NCI-H510A treated with DMSO at 0.1 percent for 48 hours (cell line): ENCODE measurements at regions not wholly inside any gene's neighbourhood (a gene's known extent, or its start where the extent isn't known, plus 50 kb on each side); places are given as distances from the start of the nearest gene placed in this dataset.
"Not testable (repeated sequence)": the region's sequence is repeated elsewhere in the genome, so short reads cannot be mapped to it uniquely, and the experiment has no call there.

Experiments used
- DNase-seq: peaks from one replicate; lab custom pipeline; 2025; lab: John Stamatoyannopoulos, UW

DNA sequence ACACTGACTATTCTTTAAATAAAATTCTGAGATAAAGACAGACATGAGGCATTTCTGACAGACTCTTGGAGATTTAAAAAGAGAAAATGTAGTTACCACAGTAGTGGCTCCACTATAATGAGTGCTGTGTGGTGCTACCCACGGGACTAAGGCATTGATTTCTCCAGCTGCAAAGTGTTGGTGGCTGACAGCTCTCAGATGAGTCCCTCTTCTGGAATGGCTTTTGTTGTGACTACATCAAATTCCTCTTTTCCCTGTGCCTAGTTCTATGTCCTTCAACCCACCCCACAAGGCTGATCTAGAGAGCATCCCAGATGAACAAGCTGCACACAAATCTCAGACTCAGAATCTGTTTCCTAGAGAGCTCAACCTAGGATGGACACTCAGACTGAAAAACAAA is 884.8 kb upstream of the ZEB2 start:
- no peak for DNase-seq

DNA sequence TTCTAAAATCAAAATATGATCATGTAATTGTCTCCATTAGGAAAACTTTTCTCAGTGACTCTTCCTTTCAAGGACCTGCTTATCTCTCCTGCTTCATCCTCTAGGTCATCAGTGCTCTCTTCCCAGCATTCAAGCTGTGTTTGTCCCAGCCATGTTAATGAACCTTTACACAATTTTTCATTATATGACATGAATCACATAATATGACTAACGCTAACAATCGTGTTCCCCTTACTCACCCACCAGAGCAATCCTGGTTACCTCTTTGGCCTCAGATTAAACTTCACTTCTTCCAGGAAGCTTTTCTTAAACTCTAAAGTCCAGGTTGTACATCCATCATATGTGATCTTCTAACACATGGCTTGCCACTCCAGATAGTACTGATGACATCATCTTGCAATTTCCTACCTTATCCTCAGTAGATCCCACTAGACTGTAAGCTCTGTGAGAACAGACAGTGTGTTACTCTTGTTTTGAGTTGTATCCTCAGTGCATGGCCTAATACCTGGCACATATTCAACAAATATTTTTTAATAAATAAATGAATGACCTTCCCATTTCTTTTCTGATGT is 882.9 kb upstream of the ZEB2 start:
- no peak for DNase-seq

DNA sequence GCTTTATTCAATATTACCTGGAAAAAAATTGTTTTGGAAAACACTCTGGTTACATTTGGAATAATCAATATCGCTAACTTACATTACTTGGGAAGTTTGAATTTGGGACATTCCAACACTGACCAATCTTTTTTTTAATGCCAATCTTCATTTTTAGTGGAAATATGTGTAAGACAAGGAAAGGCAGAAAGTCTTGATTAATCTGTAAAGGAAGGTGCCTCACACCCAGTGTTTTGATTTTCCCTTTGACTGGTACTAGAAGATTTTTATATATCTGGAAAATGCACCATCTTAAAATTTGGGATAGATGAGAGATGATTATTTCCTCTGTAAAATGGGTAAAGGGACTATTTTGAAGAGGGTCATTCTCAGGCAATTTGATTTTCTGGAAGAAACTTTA is 879.2 kb upstream of the ZEB2 start:
- DNase-seq, result no peak

DNA sequence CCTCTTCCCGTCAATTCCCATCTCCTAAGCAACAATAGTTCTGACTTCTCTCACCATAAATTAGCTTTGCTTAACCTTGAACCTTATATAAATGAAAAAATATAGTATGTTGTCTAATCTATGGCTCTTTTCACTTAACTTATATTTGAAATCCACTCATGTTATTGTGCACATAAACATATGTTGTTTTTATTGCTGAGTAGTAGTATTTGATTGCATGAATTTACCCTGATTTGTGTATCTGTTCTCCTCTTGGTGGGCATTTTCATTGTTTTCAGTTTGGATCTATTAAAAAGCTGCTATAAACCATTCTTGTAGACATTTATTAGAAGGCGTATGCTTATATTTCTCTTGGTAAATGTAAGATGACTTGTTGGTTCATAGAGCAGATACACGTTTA is 874.3 kb upstream of the ZEB2 start:
- DNase-seq, result no peak

DNA sequence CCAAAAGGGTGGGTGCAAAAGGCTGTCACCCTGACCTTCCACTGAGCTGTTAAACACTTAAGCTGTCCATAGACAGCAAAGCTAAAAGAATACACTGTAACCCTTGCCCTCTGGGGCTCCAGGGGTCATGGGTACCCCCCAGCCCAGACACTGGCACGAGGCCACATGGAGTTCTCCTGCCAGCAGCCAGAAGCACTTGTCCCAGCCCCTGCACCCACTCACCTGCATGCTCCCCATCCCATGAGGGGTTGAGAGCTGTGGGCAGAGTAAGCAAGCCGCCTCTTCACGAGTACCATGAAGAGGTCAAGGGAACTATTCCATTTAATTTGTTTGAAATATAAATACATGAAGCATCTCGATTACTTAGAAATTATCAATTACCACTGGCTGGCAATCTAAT is 867.1 kb upstream of the ZEB2 start:
- no peak for DNase-seq

DNA sequence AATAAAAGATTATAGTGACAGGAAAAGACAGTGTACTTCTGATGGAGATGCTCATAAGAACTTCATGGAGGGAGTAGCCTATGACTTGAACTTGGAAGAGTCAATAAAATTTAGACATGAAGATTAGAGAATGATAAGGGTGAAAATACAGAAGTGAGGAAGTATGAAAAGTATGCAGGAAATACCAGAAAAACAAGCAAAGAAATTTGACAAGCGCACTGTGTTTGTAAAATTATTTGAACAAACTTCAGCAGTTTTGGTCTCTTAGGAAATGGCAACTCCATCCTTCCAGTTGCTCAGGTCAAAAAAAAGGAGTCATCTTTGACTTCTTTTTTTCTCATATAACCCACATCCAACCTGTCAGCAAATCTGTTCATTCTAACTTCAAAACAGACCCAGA is 864.0 kb upstream of the ZEB2 start:
- no peak for DNase-seq

DNA sequence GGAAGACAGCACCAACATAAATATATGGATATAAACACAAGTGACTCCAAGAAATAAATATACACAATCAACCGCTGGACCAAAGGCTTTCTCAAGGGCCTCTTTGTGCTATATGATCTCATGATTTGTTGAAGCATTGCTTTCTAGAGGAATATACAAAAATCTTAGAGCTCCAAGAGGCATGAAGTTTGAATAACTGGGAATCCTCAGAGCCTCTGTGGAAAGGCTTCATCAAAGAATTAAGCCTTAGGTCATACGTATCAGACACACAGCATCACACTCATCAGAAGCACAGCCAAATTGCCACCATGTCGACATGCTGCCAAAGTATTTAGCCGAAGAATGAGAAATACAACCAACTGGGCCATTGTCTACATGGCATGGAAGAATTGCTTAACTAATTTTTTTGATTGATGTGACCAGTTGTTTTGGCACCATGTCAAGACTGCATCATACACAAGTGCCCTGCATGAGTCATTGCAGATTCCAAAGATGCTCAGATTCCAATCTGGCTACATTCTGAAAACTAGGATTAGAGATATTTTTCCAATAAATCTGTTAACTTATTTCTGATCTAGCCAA is 860.6 kb upstream of the ZEB2 start:
- no peak for DNase-seq

DNA sequence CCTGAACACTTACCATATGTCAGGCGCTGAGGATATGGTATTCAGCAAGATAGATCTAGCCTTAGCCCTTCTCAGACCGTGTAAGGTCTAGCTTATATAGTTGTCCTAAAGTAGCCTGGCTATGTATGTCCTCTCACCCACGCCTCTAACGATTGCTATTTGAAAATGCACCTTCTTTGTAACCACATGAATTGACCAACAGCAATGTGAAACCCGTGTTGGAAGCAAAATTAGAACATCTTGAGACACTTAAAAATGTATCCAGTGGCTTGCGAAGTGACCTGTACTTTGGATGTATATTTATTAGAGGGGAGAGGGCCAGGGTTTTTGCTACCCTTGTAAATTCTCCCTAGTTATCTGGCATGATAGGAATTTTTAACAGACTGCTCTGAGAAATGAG is 860.0 kb upstream of the ZEB2 start:
- no peak for DNase-seq

DNA sequence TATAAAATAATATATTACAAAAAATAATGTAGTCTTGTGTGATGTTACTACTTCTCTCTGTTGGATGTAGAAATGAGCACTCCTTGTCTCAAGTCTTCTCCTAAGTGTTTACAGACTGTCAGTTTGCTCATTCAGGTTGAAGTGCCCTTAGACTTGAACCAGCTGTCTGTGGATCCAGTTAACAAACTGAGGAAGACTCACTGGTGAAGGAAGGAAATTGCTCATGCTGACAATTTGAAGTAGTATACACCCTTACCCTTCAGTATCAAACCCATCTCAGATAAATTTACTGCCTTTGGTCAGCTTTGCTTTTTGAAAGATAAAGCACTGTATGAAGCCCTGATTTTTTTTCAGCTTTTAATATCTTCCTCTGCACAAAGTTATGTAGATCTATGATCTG is 854.2 kb upstream of the ZEB2 start:
- DNase-seq, result peak; percentile 21

DNA sequence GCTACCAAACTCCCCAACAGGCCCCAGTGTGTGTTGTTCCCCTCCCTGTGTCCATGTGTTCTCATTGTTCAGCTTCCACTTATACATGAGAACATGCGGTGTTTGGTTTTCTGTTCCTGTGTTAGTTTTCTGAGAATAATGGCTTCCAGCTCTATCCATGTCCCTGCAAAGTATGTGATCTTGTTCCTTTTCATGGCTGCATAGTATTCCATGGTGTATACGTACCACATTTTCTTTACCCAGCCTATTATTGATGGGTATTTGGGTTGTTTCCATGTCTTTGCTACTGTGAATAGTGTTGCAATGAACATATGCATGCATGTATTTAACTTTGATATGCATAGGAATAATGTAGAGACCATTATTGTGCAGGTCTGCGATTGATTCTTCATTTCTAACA is 847.4 kb upstream of the ZEB2 start:
- not testable (repeated sequence) for DNase-seq

DNA sequence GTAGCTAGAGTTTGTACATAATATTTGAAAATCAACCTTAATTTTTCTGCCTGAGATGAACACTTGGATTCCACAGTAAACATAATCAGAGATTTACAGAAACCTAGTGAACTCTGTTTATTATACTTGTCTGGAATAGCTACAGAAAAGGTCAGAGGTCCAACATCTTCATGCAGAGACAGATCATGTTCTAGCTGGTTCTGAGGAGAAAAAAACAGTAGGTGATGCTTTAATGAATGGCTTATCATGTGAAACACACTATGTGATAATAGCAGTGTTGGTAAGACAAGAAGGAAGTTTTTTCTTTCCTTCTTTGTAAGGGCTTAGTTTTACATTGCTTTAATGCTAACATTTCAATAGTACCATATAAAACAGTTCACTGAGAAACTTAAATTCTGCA is 846.4 kb upstream of the ZEB2 start:
- no peak for DNase-seq

DNA sequence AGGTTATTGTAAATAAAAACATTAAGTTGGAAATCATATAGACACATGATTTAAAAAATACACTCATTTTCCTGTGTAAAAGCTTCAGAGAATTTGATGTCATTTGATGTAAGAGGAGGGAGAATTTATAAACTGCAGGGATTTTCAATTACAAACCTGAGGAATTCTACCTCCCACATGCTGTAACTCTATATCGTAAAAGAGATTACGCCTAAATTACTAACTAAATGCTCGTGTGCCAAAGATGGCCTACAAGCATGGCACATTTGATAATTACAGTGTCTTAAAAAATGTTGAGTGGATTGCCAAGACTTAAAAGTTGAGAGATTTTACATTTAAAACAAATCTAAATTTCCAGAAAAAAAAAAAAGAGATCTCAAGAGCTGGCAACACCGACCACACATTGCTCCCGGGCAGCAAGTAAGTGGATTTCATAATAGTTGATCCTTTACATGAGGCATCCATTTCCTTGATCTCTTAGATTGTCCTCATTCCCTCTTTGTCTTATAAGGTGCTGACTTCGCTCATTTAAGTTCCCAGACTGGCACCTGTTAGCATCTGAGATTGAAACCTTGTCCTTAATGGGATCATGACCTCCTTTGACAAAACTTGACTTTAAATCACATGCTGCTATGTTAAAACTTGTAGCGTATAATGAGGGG is 840.3 kb upstream of the ZEB2 start:
- no peak for DNase-seq

DNA sequence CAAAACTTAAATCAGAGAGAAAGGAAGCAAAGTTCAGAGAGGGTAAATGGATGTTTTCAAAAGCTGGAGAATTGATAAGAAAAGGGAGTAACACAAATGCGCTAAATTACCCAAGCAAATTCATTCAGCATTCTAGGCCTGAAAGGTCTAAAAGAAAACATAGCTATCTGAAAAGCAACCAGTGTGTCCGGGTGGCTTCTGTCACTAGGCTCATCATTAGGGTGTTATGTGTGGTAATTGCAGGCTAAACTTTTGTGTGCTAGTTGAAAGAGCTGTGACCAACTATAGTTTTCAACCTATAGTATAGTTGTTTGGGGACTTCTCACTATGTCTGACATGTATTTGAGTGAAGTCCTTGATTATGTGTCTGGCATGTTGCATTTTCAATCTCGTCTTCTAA is 839.6 kb upstream of the ZEB2 start:
- DNase-seq, result no peak

DNA sequence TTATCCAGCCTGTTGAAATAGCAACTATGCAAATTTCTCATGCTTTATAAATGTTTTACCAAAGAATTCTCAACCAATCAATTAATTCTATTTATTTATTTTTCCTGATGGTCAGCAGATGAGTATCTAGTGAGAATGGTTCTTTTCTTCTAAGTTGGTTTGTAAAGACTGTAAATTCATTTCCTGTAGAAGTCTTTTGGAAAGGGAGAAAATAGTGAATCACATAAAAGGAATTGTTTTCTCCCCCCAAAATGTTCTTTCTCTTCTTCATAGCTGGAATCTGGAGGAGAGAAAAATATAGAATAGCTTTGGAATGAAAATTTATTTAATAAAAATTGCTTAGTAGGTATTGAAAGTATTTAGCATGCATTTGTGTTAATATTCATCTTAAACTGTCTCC is 836.1 kb upstream of the ZEB2 start:
- DNase-seq, result no peak

DNA sequence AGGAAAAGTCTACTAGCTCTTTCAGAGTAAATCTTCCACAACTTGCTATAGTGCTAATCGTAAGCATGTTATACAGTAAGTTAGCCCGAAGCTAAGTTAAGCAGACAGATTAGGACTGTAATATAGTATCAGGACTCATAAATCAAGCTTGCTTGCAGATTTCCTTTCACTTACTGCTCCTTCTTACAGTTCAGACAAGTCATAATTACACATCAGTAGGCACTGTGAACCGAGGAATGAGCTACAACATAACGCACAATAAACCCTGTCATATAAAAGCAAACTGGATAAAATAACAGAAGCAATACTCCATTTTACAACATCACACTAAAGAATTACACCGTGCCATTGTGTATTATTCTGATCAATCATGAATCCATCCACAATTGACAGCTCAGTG is 832.6 kb upstream of the ZEB2 start:
- no peak for DNase-seq

DNA sequence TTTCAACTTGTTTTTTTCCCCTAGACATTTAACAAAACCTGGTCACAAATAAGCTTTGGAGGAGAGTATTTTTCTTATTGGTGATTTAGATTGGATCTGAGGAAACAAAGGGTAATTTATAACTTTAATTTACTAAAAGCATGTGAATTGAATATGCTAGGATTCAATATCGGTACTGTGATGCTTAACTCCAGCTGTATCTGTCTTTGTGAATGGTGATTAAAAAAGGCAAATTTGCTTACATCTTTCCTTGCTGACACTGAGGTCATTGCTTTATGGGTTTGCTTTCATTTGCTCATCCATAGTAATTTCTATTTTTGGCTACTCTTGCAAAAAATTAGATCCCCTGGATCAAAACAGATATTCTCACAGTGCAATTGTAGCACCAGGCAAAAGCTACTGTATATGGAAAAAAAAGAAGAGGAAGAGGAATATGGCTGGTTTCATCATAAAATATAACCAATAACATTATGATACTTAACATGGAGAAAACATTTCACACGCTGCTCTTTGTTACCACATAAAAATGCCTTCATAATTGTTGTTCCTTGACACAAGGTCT is 832.0 kb upstream of the ZEB2 start:
- no peak for DNase-seq

DNA sequence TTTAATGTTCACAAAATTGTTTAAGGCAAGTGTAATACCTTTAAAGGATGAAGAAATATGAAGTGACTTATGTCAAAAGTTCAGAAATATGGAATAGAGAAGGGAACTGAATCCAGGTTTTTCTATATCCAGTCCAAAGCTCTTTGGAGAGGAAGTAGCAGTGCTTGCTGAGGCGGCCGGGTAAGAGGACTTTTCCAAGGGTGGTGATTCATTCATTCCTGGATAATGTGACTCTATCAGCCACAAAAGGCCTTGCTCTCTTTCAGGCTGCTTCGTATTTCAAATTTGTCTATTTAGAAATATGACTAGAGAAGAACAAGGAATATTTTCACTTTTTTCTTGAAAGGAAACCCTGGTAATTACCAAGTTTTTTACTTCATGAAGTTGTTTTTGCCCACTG is 830.1 kb upstream of the ZEB2 start:
- no peak for DNase-seq

DNA sequence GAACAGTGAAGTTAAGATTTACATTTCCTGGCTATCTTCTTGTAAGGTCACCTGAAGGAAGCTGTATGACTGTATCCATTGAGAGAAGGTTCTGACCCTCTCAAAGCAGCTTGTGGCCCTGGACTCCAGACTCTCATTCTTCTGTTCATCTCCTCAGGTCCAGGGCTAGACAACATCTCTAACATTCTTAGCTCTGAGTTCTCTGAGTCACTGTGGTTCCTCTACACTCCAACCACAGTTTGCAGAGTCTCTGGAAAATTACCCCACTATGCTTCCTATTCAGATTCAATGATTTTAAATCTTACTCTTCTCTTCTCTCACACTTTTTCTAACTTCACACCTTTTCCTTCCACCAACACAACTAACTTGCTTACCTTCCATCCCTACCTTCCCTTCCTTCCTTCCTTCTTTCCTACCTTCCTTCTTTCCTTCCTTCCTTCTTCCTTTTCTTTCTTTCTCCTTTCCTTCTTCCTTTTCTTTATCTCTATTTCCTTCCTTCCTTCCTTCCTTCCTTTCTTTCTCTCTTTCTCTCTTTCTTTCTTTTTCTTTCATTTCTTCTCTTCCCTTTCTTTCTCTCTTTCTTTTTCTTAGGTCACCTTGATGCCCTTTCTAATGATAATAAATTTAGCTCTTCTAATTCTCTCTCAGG is 824.3 kb upstream of the ZEB2 start:
- no peak for DNase-seq

DNA sequence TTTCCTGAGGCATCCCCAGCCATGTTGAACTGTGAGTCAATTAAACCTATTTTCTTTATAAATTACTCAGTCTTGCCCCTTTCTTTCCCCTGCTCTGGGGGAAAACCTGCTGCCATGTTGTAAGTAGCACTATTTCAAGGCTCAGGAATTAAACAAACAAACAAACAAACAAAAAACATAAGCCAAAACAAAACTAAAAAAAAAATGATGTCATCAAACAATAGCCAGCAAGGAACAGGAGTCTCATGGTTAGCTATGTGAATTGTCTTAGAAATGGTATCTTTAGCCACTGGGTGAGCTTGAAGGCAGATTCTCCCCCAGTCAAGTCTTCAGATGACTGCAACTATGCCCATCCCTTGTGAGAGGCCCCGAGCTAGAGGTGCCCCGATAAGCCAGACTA is 823.4 kb upstream of the ZEB2 start:
- no peak for DNase-seq

DNA sequence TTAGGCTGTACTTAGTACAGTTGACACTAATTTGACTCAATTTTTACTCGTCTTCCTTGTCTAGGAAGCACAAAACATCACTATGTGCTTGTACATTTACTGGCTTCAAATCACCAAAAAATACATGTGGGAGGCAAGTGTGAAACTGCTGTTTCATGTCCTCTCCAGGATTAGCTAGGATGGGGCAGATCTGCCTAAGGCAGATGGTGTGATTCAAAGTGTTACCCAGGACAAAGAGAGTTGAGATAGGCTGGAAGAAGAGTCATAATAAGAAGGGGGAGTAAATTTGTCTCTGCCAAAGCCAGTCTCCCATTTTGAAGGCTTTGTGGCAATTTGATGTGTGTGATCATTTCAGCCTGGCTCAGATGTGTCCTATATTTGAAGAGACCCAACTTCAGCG is 821.6 kb upstream of the ZEB2 start:
- no peak for DNase-seq

DNA sequence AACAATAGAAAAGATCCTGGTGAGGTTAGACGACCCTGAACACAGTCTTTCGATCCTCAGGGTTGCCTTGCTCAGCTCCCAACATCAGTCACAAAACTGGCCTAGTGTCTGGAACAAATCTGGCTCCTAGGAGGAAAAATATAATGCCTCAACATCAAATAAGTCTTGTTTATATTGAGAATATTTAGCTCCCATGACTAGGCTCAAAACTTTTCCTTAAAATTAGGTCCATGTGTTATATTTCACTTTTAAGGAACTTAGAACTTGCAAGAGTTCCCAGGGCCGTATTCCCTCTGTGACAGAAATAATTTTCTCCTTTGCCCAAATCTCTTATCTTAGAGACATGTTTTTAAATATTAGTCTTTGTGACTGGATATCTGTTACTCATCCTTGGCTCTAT is 819.7 kb upstream of the ZEB2 start:
- no peak for DNase-seq

DNA sequence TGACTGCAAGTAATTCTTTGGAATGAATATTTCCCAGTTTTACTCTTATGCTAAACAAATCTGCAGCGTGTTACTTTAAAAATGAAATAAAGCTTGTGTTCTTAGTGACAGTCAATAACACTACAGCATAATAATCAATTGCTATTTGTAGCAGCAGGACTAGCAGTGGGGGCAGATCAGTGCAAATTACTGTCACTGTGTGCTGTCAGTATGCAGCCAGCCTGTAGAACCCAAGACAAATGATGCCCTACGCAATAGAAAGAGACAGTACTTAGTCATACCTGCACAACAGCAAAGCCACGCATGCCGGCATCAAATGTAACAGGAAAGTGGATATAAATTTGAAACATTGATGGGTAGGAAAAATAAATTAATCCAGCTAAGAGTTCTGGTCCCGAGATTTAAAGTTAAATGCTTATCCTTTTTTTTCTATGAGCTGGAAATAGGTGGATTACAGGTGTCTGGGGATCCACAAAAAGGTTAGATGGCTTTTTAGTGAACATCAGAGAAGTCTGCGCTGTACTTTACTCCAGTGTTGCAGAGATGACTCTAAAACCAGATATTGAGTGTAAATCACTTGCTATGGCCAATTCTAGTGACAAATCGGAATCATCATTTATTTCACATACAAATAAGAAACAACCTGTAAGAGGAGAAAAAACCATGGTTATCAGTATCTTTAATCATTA is 812.4 kb upstream of the ZEB2 start:
- no peak for DNase-seq

DNA sequence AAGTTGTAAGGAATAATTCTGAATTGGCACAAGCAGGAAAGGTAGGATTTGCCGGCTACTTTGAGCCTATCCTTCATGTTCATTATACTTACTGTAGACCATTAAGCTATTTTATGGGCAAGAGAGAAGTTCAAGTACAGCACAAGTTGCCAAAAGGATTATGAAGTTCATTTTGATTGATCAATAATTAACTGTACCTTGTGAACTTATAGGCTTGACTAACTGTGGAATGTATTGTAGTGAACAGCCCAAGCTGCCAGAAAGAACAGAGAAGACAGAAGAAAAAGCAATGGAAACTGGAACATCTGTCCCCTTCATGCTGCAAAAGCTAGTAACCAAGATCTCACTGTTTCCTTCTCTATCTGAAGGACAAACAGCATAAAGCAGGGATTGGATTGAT is 810.1 kb upstream of the ZEB2 start:
- DNase-seq, result no peak
